Kidney (tissue), 13 donors: ENCODE measurements at regions not wholly inside any gene's neighbourhood (a gene's known extent, or its start where the extent isn't known, plus 50 kb on each side); places are given as distances from the start of the nearest gene placed in this dataset.

Experiments
- DNase-seq, 5 donors: peaks; one replicate each; pipeline ENCODE4 v3.0.0-alpha.2; 2013 to 2020
- FAIRE-seq: peaks from 2 replicates; lab custom pipeline; 2012; peaks lifted over from hg19 to GRCh38; lab: Jason Lieb, UNC
- H3K27ac ChIP-seq, 2 donors: one replicate each; pipeline ENCODE4 v1.7.0; 2013; ENCODE audit warnings: low read depth in 2 of 2, low read length in 2 of 2, inconsistent platforms in 1 of 2
- H3K27me3 ChIP-seq: one replicate; pipeline ENCODE4 v1.7.1; 2013; ENCODE audit warnings: low read length, inconsistent platforms; ENCODE audit not compliant: control insufficient read depth, insufficient read depth
- H3K36me3 ChIP-seq, 3 donors: one replicate each; pipeline versions ENCODE4 v1.7.0 to v1.7.1; 2013; ENCODE audit warnings: low read length in 3 of 3, control low read depth in 1 of 3, inconsistent platforms in 1 of 3; ENCODE audit not compliant: insufficient read depth in 3 of 3, control insufficient read depth in 2 of 3
- H3K4me1 ChIP-seq, 3 donors: one replicate each; pipeline versions ENCODE4 v1.7.0 to v1.7.1; 2013; ENCODE audit warnings: low read length in 3 of 3, inconsistent platforms in 1 of 3, low read depth in 1 of 3; ENCODE audit not compliant: control insufficient read depth in 2 of 3, insufficient read depth in 2 of 3
- H3K4me3 ChIP-seq, 3 donors: one replicate each; pipeline versions ENCODE4 v1.7.0 to v1.8.1; 2013; ENCODE audit warnings: low read length in 3 of 3, control low read depth in 1 of 3, inconsistent platforms in 1 of 3
- H3K9ac ChIP-seq, 3 donors: one replicate each; pipeline versions ENCODE4 v1.7.0 to v1.7.1; 2013; ENCODE audit warnings: low read length in 3 of 3, control low read depth in 1 of 3, inconsistent platforms in 1 of 3
- H3K9me3 ChIP-seq, 3 donors: one replicate each; pipeline versions ENCODE4 v1.7.0 to v1.7.1; 2013; ENCODE audit warnings: low read length in 3 of 3, control low read depth in 1 of 3, inconsistent platforms in 1 of 3; ENCODE audit not compliant: control insufficient read depth in 2 of 3, insufficient read depth in 1 of 3
- CTCF ChIP-seq: IDR thresholded peaks from 3 replicates; pipeline ENCODE4 v1.5.1; 2012; ENCODE audit warnings: mild to moderate bottlenecking, moderate library complexity, borderline replicate concordance; ENCODE audit not compliant: insufficient read depth; ENCODE audit errors: extremely low read depth
- intact Hi-C: fragments of 100-400 bp; cut with DNase I; formaldehyde crosslinking; loops from one replicate; pipeline ENCODE4 v1.11.1; 2022
- donor health status: control.
- donor health status: control.
- donor health status: control.
- donor health status: control.
- donor health status: control.
- donor health status: DM: yes; HTN: yes; CAD: no.
- donor health status: Normal renal cell carcinoma (clear cell type).

- DNase-seq (no peak), FAIRE-seq (no peak)
- Histone ChIP-seq H3K4me1 (no peaks in the 10 kb centered on the region), H3K27me3 (no peaks in the 10 kb centered on the region), H3K4me3 (no peak overlapping the region), H3K27ac (no peak overlapping the region), H3K36me3 (no peaks in the 10 kb centered on the region), H3K9me3 (no peaks in the 10 kb centered on the region), H3K9ac (no peak overlapping the region)
- intact Hi-C loops = no loop called here
- TF ChIP-seq CTCF = no peak
Measured at GRCh38 chr6:114467931-114468330, 125.1 kb upstream of the HS3ST5 start.

GRCh38 chr6:114465511-114465910 lies 122.7 kb upstream of the HS3ST5 start:
- TF ChIP-seq CTCF = no peak
- Histone ChIP-seq H3K4me3 (no peak overlapping the region), H3K27ac (no peak overlapping the region), H3K4me1 (no peaks in the 10 kb centered on the region), H3K9ac (no peak overlapping the region), H3K9me3 (no peaks in the 10 kb centered on the region), H3K36me3 (no peaks in the 10 kb centered on the region), H3K27me3 (no peaks in the 10 kb centered on the region)
- no peak for DNase-seq
- intact Hi-C loops = no loop called here
- FAIRE-seq = no peak

- Histone ChIP-seq H3K4me3 (no peak overlapping the region), H3K9ac (no peak overlapping the region), H3K4me1 (no peaks in the 10 kb centered on the region), H3K27ac (no peak overlapping the region), H3K9me3 (no peaks in the 10 kb centered on the region), H3K27me3 (no peaks in the 10 kb centered on the region), H3K36me3 (no peaks in the 10 kb centered on the region)
- FAIRE-seq (no peak), DNase-seq (no peak)
- TF ChIP-seq CTCF = no peak
- intact Hi-C loops = no loop called here
Measured at GRCh38 chr6:114453737-114454276, 111.0 kb upstream of the HS3ST5 start.
